SK-N-SH treated with all-trans-retinoic acid at 6 μM for 48 hours (cell line): ENCODE measurements at regions not wholly inside any gene's neighbourhood (a gene's known extent, or its start where the extent isn't known, plus 50 kb on each side); places are given as distances from the start of the nearest gene placed in this dataset.

Source experiments
- ATAC-seq: fragments of 200-7000 bp; cut with Tn5 transposase; 3 replicates; pipeline ENCODE4 v1.9.1; 2020; ENCODE audit warnings: mild to moderate bottlenecking, moderate library complexity
- ARNTL ChIP-seq: fragments of 450-650 bp; formaldehyde crosslinking; IDR thresholded peaks from 2 replicates; pipeline ENCODE4 v1.5.0; 2020; ENCODE audit warnings: low read depth, mild to moderate bottlenecking, moderate library complexity, borderline replicate concordance
- BACH2 ChIP-seq: fragments of 250-450 bp; sonication (Bioruptor Pico); IDR thresholded peaks from 2 replicates; pipeline ENCODE4 v1.9.0; 2021; ENCODE audit warnings: mild to moderate bottlenecking, borderline replicate concordance
- CSDC2 ChIP-seq: fragments of 250-450 bp; sonication (Bioruptor Pico); IDR thresholded peaks from 2 replicates; pipeline ENCODE4 v1.5.0; 2020; ENCODE audit warnings: mild to moderate bottlenecking, moderate library complexity
- ESRRG ChIP-seq: fragments of 250-450 bp; sonication (Bioruptor Pico); IDR thresholded peaks from 2 replicates; pipeline ENCODE4 v1.6.1; 2021; ENCODE audit warnings: mild to moderate bottlenecking
- GLIS3 ChIP-seq: fragments of 250-450 bp; sonication (Bioruptor Pico); IDR thresholded peaks from 2 replicates; pipeline ENCODE4 v1.5.0; 2020; ENCODE audit warnings: mild to moderate bottlenecking, moderate library complexity
- ISL1 ChIP-seq: fragments of 250-450 bp; sonication (Bioruptor Pico); IDR thresholded peaks from 2 replicates; pipeline ENCODE4 v2.1.2; 2022; ENCODE audit warnings: mild to moderate bottlenecking, moderate library complexity
- OSR1 ChIP-seq: fragments of 250-450 bp; sonication (Bioruptor Pico); IDR thresholded peaks from 2 replicates; pipeline ENCODE4 v1.8.0; 2022; ENCODE audit warnings: moderate library complexity, mild to moderate bottlenecking, inconsistent platforms
- PPARA ChIP-seq: fragments of 250-450 bp; sonication (Bioruptor Pico); IDR thresholded peaks from 2 replicates; pipeline ENCODE4 v1.5.0; 2020; ENCODE audit warnings: mild to moderate bottlenecking, borderline replicate concordance
- RARB ChIP-seq: fragments of 250-450 bp; sonication (Bioruptor Pico); IDR thresholded peaks from 2 replicates; pipeline ENCODE4 v1.8.0; 2021; ENCODE audit warnings: mild to moderate bottlenecking, moderate library complexity
- SNAI2 ChIP-seq: fragments of 250-450 bp; sonication (Bioruptor Pico); IDR thresholded peaks from 2 replicates; pipeline ENCODE4 v1.5.0; 2020; ENCODE audit warnings: mild to moderate bottlenecking, moderate library complexity
- TCF4 ChIP-seq: fragments of 250-450 bp; sonication (Bioruptor Pico); IDR thresholded peaks from 2 replicates; pipeline ENCODE4 v1.8.0; 2021; ENCODE audit warnings: mild to moderate bottlenecking, moderate library complexity, borderline replicate concordance
- TOX ChIP-seq: fragments of 250-450 bp; sonication (Bioruptor Pico); IDR thresholded peaks from 2 replicates; pipeline ENCODE4 v1.8.0; 2021; ENCODE audit warnings: mild to moderate bottlenecking, moderate library complexity, borderline replicate concordance
- ZC3H10 ChIP-seq: fragments of 250-450 bp; sonication (Bioruptor Pico); IDR thresholded peaks from 2 replicates; pipeline ENCODE4 v1.5.1; 2021; ENCODE audit warnings: mild to moderate bottlenecking, moderate library complexity
- ZFP3 ChIP-seq: fragments of 250-450 bp; sonication (Bioruptor Pico); IDR thresholded peaks from 2 replicates; pipeline ENCODE4 v1.5.0; 2020; ENCODE audit warnings: mild to moderate bottlenecking, moderate library complexity
- ZFP30 ChIP-seq: fragments of 450-650 bp; formaldehyde crosslinking; IDR thresholded peaks from 2 replicates; pipeline ENCODE4 v1.5.0; 2022; ENCODE audit warnings: mild to moderate bottlenecking, moderate library complexity
- ZNF565 ChIP-seq: fragments of 450-650 bp; formaldehyde crosslinking; conservative IDR thresholded peaks from 2 replicates; pipeline ENCODE4 v1.5.0; 2020; ENCODE audit warnings: low read depth, mild to moderate bottlenecking, moderate library complexity
- ZNF70 ChIP-seq: fragments of 450-650 bp; formaldehyde crosslinking; IDR thresholded peaks from 2 replicates; pipeline ENCODE4 v1.5.0; 2020; ENCODE audit warnings: mild to moderate bottlenecking, moderate library complexity
- ZNF8 ChIP-seq: fragments of 450-650 bp; formaldehyde crosslinking; IDR thresholded peaks from 2 replicates; pipeline ENCODE4 v1.5.0; 2020; ENCODE audit warnings: mild to moderate bottlenecking, moderate library complexity
- TF ChIP-seq, protein P1 (sequence below): fragments of 250-450 bp; sonication (Bioruptor Pico); IDR thresholded peaks from 2 replicates; pipeline ENCODE4 v1.5.0; 2020; ENCODE audit warnings: mild to moderate bottlenecking, moderate library complexity
- TF ChIP-seq, protein P2 (sequence below): fragments of 250-450 bp; sonication (Bioruptor Pico); IDR thresholded peaks from 2 replicates; pipeline ENCODE4 v1.8.0; 2021; ENCODE audit warnings: low read depth, mild to moderate bottlenecking, moderate library complexity, borderline replicate concordance
- TF ChIP-seq, protein P3 (sequence below): fragments of 250-450 bp; sonication (Bioruptor Pico); IDR thresholded peaks from 2 replicates; pipeline ENCODE4 v1.8.0; 2020; ENCODE audit warnings: mild to moderate bottlenecking, moderate library complexity, borderline replicate concordance

DNA sequence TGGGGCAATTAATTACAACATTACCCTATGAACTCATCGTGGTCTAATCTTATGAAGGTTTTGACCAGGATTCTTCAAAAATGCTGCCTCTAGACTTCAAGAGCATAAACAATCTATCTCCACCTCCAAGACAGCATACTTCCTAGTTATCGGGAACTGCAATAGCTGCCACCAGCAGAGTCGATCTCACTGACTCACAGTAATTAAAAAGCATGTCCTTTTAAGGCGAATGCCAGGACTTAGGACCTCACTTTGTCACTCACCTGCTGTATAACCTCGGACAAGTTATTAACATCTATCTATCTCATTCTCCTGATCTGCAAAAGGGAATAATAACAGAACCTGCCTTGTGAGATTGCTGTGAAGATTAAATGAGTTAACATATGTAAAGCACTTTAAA lies 666.0 kb upstream of the COBL start:
- no peak for ATAC-seq
- TF ChIP-seq TCF4 (no peak), ZNF70 (CRISPR knock-in tag) (no peak), ZC3H10 (CRISPR knock-in tag) (no peak), SNAI2 (CRISPR knock-in tag) (no peak), ZNF8 (no peak), ZFP30 (CRISPR knock-in tag) (no peak), TOX (CRISPR knock-in tag) (no peak), ZNF565 (no peak), ZFP3 (no peak), OSR1 (CRISPR knock-in tag) (no peak), GLIS3 (no peak), ISL1 (no peak), BACH2 (CRISPR knock-in tag) (no peak), RARB (CRISPR knock-in tag) (no peak), ESRRG (CRISPR knock-in tag) (no peak), PPARA (CRISPR knock-in tag) (no peak), ARNTL (CRISPR knock-in tag) (no peak)
- TF ChIP-seq, protein P1, sequence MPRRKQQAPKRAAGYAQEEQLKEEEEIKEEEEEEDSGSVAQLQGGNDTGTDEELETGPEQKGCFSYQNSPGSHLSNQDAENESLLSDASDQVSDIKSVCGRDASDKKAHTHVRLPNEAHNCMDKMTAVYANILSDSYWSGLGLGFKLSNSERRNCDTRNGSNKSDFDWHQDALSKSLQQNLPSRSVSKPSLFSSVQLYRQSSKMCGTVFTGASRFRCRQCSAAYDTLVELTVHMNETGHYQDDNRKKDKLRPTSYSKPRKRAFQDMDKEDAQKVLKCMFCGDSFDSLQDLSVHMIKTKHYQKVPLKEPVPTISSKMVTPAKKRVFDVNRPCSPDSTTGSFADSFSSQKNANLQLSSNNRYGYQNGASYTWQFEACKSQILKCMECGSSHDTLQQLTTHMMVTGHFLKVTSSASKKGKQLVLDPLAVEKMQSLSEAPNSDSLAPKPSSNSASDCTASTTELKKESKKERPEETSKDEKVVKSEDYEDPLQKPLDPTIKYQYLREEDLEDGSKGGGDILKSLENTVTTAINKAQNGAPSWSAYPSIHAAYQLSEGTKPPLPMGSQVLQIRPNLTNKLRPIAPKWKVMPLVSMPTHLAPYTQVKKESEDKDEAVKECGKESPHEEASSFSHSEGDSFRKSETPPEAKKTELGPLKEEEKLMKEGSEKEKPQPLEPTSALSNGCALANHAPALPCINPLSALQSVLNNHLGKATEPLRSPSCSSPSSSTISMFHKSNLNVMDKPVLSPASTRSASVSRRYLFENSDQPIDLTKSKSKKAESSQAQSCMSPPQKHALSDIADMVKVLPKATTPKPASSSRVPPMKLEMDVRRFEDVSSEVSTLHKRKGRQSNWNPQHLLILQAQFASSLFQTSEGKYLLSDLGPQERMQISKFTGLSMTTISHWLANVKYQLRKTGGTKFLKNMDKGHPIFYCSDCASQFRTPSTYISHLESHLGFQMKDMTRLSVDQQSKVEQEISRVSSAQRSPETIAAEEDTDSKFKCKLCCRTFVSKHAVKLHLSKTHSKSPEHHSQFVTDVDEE: no peak
- TF ChIP-seq, protein P2, sequence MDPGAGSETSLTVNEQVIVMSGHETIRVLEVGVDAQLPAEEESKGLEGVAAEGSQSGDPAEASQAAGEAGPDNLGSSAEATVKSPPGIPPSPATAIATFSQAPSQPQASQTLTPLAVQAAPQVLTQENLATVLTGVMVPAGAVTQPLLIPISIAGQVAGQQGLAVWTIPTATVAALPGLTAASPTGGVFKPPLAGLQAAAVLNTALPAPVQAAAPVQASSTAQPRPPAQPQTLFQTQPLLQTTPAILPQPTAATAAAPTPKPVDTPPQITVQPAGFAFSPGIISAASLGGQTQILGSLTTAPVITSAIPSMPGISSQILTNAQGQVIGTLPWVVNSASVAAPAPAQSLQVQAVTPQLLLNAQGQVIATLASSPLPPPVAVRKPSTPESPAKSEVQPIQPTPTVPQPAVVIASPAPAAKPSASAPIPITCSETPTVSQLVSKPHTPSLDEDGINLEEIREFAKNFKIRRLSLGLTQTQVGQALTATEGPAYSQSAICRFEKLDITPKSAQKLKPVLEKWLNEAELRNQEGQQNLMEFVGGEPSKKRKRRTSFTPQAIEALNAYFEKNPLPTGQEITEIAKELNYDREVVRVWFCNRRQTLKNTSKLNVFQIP (CRISPR knock-in tag): no peak
- TF ChIP-seq, protein P3, sequence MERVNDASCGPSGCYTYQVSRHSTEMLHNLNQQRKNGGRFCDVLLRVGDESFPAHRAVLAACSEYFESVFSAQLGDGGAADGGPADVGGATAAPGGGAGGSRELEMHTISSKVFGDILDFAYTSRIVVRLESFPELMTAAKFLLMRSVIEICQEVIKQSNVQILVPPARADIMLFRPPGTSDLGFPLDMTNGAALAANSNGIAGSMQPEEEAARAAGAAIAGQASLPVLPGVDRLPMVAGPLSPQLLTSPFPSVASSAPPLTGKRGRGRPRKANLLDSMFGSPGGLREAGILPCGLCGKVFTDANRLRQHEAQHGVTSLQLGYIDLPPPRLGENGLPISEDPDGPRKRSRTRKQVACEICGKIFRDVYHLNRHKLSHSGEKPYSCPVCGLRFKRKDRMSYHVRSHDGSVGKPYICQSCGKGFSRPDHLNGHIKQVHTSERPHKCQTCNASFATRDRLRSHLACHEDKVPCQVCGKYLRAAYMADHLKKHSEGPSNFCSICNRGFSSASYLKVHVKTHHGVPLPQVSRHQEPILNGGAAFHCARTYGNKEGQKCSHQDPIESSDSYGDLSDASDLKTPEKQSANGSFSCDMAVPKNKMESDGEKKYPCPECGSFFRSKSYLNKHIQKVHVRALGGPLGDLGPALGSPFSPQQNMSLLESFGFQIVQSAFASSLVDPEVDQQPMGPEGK (CRISPR knock-in tag): no peak

DNA sequence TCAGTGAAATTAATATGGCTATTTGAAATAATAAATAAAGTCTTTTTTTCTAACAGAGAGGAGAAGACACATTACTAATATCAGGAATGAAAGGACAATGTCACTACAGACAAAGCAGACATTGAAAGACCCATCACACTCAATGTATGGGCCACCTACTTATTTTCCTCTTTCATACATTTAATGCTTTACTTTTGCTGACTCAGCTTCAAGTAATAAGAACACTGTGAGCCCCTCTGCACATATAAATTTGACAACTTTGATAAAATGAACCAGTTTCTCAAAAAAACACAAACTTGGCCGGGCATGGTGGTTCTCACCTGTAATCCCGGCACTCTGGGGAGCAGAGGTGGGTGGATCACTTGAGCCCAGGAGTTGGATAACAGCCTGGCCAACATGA lies 664.2 kb upstream of the COBL start:
- no peak for ATAC-seq
- TF ChIP-seq ESRRG (CRISPR knock-in tag): no peak
- TF ChIP-seq ZFP30 (CRISPR knock-in tag): no peak
- TF ChIP-seq, protein P3 (CRISPR knock-in tag): no peak
- no peak for TF ChIP-seq ARNTL (CRISPR knock-in tag)
- TF ChIP-seq PPARA (CRISPR knock-in tag): no peak
- no peak for TF ChIP-seq BACH2 (CRISPR knock-in tag)
- TF ChIP-seq, protein P1: no peak
- no peak for TF ChIP-seq ZNF565
- TF ChIP-seq, protein P2 (CRISPR knock-in tag): no peak
- TF ChIP-seq ZC3H10 (CRISPR knock-in tag): no peak
- no peak for TF ChIP-seq CSDC2 (CRISPR knock-in tag)
- TF ChIP-seq GLIS3: no peak
- no peak for TF ChIP-seq TCF4
- no peak for TF ChIP-seq RARB (CRISPR knock-in tag)
- no peak for TF ChIP-seq TOX (CRISPR knock-in tag)
- no peak for TF ChIP-seq ZFP3
- TF ChIP-seq ISL1: no peak
- no peak for TF ChIP-seq ZNF70 (CRISPR knock-in tag)
- no peak for TF ChIP-seq ZNF8
- TF ChIP-seq SNAI2 (CRISPR knock-in tag): no peak
